Activated gamma-delta T cell treated with anti-CD3 and anti-CD28 coated beads, Interleukin-2, amount 50 U/mL, for 16 hours (primary cell): ENCODE measurements at regions not wholly inside any gene's neighbourhood (a gene's known extent, or its start where the extent isn't known, plus 50 kb on each side); places are given as distances from the start of the nearest gene placed in this dataset.

Experiments
- DNase-seq: peaks from one replicate; pipeline ENCODE4 v3.0.0-alpha.2; 2020; ENCODE audit warnings: low read depth

- DNase-seq = no peak
Observed at GRCh38 chr22:23409976-23410375, 170.1 kb downstream of the IGLL1 start.

- DNase-seq = no peak
Observed at GRCh38 chr22:23408321-23408720, 171.8 kb downstream of the IGLL1 start.

GRCh38 chr22:23405366-23405851, 174.7 kb downstream of the IGLL1 start:
- no peak for DNase-seq

- DNase-seq = no peak
Observed at GRCh38 chr22:23404689-23405365, 175.3 kb downstream of the IGLL1 start.

GRCh38 chr22:23403720-23404688, 176.1 kb downstream of the IGLL1 start:
- no peak for DNase-seq

GRCh38 chr22:23403152-23403719, 176.9 kb downstream of the IGLL1 start:
- no peak for DNase-seq

- no peak for DNase-seq
Observed at GRCh38 chr22:23402275-23403151, 177.6 kb downstream of the IGLL1 start.

- DNase-seq = no peak
Observed at GRCh38 chr22:23401910-23402274, 178.2 kb downstream of the IGLL1 start.

GRCh38 chr22:23401111-23401909, 178.8 kb downstream of the IGLL1 start:
- DNase-seq = no peak

- no peak for DNase-seq
Observed at GRCh38 chr22:23400286-23400981, 179.7 kb downstream of the IGLL1 start.

GRCh38 chr22:23399367-23400285, 180.5 kb downstream of the IGLL1 start:
- no peak for DNase-seq

- DNase-seq = no peak
Observed at GRCh38 chr22:23398701-23399366, 181.3 kb downstream of the IGLL1 start.

GRCh38 chr22:23397613-23398567, 182.2 kb downstream of the IGLL1 start:
- DNase-seq = no peak

GRCh38 chr22:23397008-23397612, 183.0 kb downstream of the IGLL1 start:
- no peak for DNase-seq

GRCh38 chr22:23396362-23397007, 183.6 kb downstream of the IGLL1 start:
- DNase-seq = no peak
